Pancreas (tissue), 10 donors: ENCODE measurements at regions not wholly inside any gene's neighbourhood (a gene's known extent, or its start where the extent isn't known, plus 50 kb on each side); places are given as distances from the start of the nearest gene placed in this dataset.

Experiments used
- ATAC-seq, 4 donors: fragments of 200-7000 bp; cut with Tn5 transposase; one replicate each; pipeline versions ENCODE4 v1.8.0 to v1.9.1; 2020; ENCODE audit warnings: mild to moderate bottlenecking in 4 of 4, moderate library complexity in 4 of 4
- DNase-seq, 6 donors: peaks; one replicate each; pipeline ENCODE4 v3.0.0-alpha.2; 2020
- FAIRE-seq: peaks from 2 replicates; lab custom pipeline; 2012; peaks lifted over from hg19 to GRCh38; lab: Jason Lieb, UNC
- H3K27ac ChIP-seq, 4 donors: fragments of 200-600 bp; sonication (generic); 1 replicate in 3 of 4; 2 replicates in 1 of 4; pipeline versions ENCODE4 v1.5.0 to v1.8.0; 2020
- H3K27me3 ChIP-seq, 4 donors: fragments of 200-600 bp; one replicate each; pipeline ENCODE4 v1.8.0; 2021
- H3K36me3 ChIP-seq, 3 donors: fragments of 200-600 bp; sonication (generic) in 1 of 3; one replicate each; pipeline versions ENCODE4 v1.5.0 to v1.8.0; 2020 to 2021
- H3K4me1 ChIP-seq, 3 donors: fragments of 200-600 bp; one replicate each; pipeline ENCODE4 v1.8.0; 2021
- H3K4me3 ChIP-seq, 4 donors: fragments of 200-600 bp; sonication (generic) in 2 of 4; one replicate each; pipeline versions ENCODE4 v1.5.0 to v1.8.0; 2020 to 2021
- H3K9me3 ChIP-seq, 4 donors: fragments of 200-600 bp; one replicate each; pipeline ENCODE4 v1.8.0; 2021
- CTCF ChIP-seq, 4 donors: fragments of 200-600 bp; sonication (generic) in 3 of 4; IDR thresholded peaks; one replicate each; pipeline versions ENCODE4 v1.5.0 to v1.8.0; 2021; ENCODE audit warnings: antibody characterized with exemption in 4 of 4
- WGBS, 2 donors: extraction: QIAGEN DNeasy Blood & Tissue Kit; methylation state at CpG; one replicate each; pipeline ENCODE4 v1.1.7; 2013; 5-methylcytosine and 5-hydroxymethylcytosine counted together
- intact Hi-C, 3 donors: fragments of 100-400 bp; cut with DNase I; formaldehyde crosslinking; loops; one replicate each; pipeline versions ENCODE4 v1.11.1 to v1.14.2; 2022
- donor health status: healthy with polysubstance abuse.
- donor health status: DM: no; HTN: no; CAD: no; lungs with moderate emphysema.
- donor health status: DM: no; HTN: no; CAD: no.
- donor health status: control.
- donor health status: control.
- donor health status: Bipolar disorder and iron deficiency.
- donor health status: DM: yes; HTN: yes; CAD: no.
- donor health status: DM: no; HTN: no; CAD: no.
- donor health status: DM: no; HTN: no; CAD: no.
- donor health status: DM: yes; HTN: yes; CAD: no.

- Histone ChIP-seq H3K27ac (no peak overlapping the region), H3K4me1 (peaks cover 0 to 25% (median 0%) of the 10 kb centered on the region in 3 donors), H3K36me3 (no peaks in the 10 kb centered on the region), H3K27me3 (no peaks in the 10 kb centered on the region), H3K9me3 (no peaks in the 10 kb centered on the region), H3K4me3 (no peak overlapping the region)
- DNase-seq (no peak), FAIRE-seq (no peak), ATAC-seq (no peak)
- WGBS, 2 donors = 94 to 96% methylated on average over 14 of the region's 14 CpGs
- intact Hi-C loops = no loop called here
- no peak for TF ChIP-seq CTCF (IDR thresholded peaks at IDR 0.05)
Measured at GRCh38 chr7:130909161-130909836, 175.3 kb upstream of the KLF14 start.

GRCh38 chr7:130909881-130910672, 176.1 kb upstream of the KLF14 start:
- ATAC-seq (no peak), FAIRE-seq (no peak), DNase-seq (no peak)
- no peak for TF ChIP-seq CTCF (IDR thresholded peaks at IDR 0.05)
- no peak overlapping the region for H3K4me3 ChIP-seq
- no peaks in the 10 kb centered on the region for H3K36me3 ChIP-seq
- H3K9me3 ChIP-seq = no peaks in the 10 kb centered on the region
- H3K4me1 ChIP-seq = peaks cover 0 to 30% (median 0%) of the 10 kb centered on the region in 3 donors
- H3K27ac ChIP-seq = no peak overlapping the region
- intact Hi-C loops = no loop called here
- 90 to 95% methylated on average over 9 of the region's 9 CpGs for WGBS, 2 donors
- no peaks in the 10 kb centered on the region for H3K27me3 ChIP-seq

- Histone ChIP-seq H3K36me3 (no peaks in the 10 kb centered on the region), H3K4me3 (peak overlapping the region in 1 of 4 donors; percentile 29), H3K27ac (peak overlapping the region in 2 of 4 donors; percentile 60 to 80), H3K27me3 (no peaks in the 10 kb centered on the region), H3K4me1 (peaks cover 6 to 39% (median 10%) of the 10 kb centered on the region in 3 donors), H3K9me3 (no peaks in the 10 kb centered on the region)
- intact Hi-C loops = no loop called here
- 86 to 88% methylated on average over 7 of the region's 7 CpGs for WGBS, 2 donors
- no peak for TF ChIP-seq CTCF (IDR thresholded peaks at IDR 0.05)
- FAIRE-seq (no peak), DNase-seq (no peak), ATAC-seq (no peak)
Measured at GRCh38 chr7:130910949-130911944, 177.2 kb upstream of the KLF14 start.

GRCh38 chr7:130912082-130912861, 178.3 kb upstream of the KLF14 start:
- Histone ChIP-seq H3K36me3 (no peaks in the 10 kb centered on the region), H3K4me1 (peaks cover 10 to 50% (median 12%) of the 10 kb centered on the region in 3 donors), H3K27ac (peak overlapping the region in 3 of 4 donors; percentile 4 to 80 (median 60)), H3K9me3 (no peaks in the 10 kb centered on the region), H3K4me3 (peak overlapping the region in 2 of 4 donors; percentile 19 to 29), H3K27me3 (no peaks in the 10 kb centered on the region)
- DNase-seq = no peak
- no peak for TF ChIP-seq CTCF (IDR thresholded peaks at IDR 0.05)
- WGBS, 2 donors = 83 to 92% methylated on average over 7 of the region's 7 CpGs
- FAIRE-seq = no peak
- ATAC-seq = peak in 2 of 4 donors; percentile 29 to 44
- intact Hi-C loops = no loop called here
